ENCODE measurements at regions not wholly inside any gene's neighbourhood (a gene's known extent, or its start where the extent isn't known, plus 50 kb on each side); places are given as distances from the start of the nearest gene placed in this dataset.

DNA sequence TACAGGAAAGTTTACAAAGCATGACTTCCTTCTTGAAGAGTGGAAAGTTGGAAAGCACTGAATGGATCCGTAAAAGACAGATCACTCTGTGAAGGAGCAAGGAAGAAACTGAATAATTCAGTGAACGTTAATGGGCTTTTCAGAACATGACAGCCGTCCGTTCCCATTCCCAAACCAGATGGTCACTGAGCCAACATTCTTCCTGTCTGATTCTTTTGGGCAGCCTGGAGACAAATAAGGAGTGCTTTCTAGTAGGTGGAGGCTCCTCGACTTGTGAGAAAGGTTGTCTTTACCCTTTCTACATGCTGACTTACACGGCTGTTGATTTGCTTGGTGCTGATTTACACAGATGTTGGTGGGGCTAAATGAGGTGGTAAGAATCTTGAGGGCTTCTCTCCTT is 51.0 kb upstream of the PAPPA start:
- no peak for DNase-seq

All from CD4-positive, alpha-beta T cell treated with Interleukin-4 for 4 hours (primary cell).